Activated CD4-positive, alpha-beta T cell treated with anti-CD3 and anti-CD28 coated beads for 4 hours (primary cell): ENCODE measurements at regions not wholly inside any gene's neighbourhood (a gene's known extent, or its start where the extent isn't known, plus 50 kb on each side); places are given as distances from the start of the nearest gene placed in this dataset.
"Not testable (repeated sequence)": the region's sequence is repeated elsewhere in the genome, so short reads cannot be mapped to it uniquely, and the experiment has no call there.

Experiments used
- DNase-seq, 2 donors: peaks; one replicate each; pipeline ENCODE4 v3.0.0-alpha.2; 2020

DNA sequence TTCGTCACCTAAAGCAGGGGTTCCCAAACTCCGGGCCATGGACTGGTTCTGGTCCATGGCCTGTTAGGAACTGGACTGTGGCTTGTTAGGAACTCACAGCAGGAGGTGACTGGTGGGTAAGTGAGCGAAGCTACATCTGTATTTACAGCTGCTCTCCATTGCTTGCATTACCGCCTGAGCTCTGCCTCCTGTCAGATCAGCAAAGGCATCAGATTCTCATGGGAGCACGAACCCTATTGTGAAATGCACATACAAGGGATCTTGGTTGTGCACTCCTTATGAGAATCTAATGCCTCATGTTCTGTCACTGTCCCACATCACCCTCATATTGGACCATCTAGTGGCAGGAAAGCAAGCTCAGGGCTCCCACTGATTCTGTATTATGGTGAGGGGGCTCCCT, 217.0 kb downstream of the ZFP36L2 start:
- DNase-seq, result no peak

GRCh38 chr2:43008388-43008787, 216.0 kb upstream of the HAAO start:
- DNase-seq, result no peak

- DNase-seq, result no peak
Observed at GRCh38 chr2:43007901-43008300, 215.5 kb upstream of the HAAO start.

- no peak for DNase-seq
Observed at GRCh38 chr2:43006834-43007543, 214.6 kb upstream of the HAAO start.

- no peak for DNase-seq
Observed at GRCh38 chr2:43005975-43006833, 213.8 kb upstream of the HAAO start.

DNA sequence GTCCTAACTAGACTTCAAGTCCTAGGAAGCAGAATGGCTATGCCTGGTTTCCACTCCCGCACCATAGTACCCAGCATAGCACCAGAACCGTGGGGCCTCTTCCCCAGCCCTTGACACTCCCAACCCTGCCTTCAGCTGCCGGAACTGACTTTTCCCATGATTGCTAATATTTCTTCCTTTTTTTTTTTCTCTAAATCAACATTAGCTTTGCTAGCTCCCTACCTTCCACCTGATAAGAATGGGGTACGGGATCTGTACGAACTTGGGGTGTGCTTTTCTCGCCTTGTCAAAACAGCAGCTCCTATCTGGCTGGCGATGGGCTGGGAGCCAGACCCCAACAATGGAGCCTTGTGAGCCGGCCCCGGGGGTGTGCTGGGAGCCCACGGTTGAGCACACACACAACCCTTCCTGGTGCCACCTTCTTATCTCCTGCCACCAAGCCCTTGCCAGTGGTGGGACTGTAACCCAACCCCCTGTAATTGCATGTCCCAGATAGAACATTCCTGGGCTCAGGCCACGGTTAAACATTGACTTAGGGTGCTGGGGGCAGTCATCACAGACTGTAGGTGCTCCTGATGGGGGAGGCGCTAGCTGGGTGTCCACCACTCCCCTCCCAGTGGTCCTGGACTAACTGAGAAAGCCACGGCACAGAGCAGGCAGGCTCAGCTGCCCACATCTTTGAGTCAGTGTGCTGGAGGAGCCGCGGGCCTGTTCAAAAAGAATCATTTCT, 213.0 kb upstream of the HAAO start:
- no peak for DNase-seq

DNA sequence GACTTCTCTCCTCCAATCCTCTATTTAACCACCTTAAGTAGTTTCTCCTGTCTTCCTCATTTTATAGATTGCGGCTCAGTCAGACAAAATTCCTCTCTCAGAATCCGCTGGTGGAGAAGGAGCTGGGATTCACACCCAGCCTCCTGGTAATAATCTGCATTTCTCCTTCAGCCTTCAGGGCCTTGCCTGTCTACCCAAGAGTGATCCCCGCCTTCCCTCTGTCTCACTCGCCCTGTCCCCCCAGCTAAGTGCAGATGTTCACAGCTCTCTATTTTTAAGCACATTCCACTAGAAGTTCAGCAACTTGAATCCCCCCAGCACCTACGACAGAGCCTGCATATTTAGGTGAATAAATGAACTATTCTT, 212.5 kb upstream of the HAAO start:
- no peak for DNase-seq

- DNase-seq, result not testable (repeated sequence)
Observed at GRCh38 chr2:43004126-43004865, 211.9 kb upstream of the HAAO start.

DNA sequence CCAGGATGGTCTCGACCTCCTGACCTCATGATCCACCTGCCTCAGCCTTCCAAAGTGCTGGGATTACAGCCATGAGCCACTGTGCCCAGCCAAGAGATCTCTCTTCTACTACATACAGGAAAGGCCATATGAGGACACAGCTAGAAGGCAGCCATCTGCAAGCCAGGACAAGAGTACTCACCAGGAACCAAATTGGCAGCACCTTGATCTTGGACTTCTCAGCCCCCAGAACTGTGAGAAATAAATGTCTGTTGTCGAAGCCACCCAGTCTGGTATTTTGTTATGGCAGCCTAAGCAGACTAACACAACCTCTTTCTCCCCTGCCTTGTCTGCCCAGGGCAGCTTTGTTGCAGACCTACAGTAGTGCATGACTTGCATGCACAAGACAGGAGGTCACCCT, 211.3 kb upstream of the HAAO start:
- DNase-seq, result no peak

DNA sequence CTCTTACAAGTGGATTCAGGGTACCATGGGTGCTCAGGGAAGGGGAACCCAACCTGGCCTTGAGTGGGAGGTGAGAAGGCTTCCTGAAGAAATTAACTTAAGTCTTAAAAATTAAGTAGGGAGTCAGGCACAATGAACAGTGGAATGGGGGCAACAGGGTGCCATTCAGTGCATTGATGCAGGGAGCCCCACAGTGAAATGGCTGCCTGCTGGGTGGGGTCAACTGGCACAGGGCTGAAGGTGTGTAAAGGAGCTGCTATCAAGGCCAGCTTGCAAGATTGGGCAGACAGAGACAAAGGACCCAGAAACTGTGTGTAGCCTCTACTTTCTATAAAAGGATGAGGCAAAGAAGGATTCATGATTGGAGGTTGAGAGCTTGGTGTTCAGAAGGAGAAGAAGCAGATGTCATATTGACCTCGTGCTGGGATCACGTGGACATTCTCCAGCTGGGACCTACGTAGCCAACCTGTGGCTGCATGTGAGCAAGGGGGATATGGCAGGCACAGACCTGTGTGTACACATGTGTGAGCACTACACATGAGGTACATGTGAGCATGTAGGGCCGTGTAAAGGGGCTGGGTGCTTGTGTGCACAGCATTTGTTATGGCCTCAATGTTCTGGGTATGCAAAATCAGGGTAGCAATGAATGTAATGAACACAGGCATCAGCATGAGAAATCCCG, 209.5 kb upstream of the HAAO start:
- no peak for DNase-seq

- DNase-seq, result no peak
Observed at GRCh38 chr2:43001055-43001378, 208.6 kb upstream of the HAAO start.

DNA sequence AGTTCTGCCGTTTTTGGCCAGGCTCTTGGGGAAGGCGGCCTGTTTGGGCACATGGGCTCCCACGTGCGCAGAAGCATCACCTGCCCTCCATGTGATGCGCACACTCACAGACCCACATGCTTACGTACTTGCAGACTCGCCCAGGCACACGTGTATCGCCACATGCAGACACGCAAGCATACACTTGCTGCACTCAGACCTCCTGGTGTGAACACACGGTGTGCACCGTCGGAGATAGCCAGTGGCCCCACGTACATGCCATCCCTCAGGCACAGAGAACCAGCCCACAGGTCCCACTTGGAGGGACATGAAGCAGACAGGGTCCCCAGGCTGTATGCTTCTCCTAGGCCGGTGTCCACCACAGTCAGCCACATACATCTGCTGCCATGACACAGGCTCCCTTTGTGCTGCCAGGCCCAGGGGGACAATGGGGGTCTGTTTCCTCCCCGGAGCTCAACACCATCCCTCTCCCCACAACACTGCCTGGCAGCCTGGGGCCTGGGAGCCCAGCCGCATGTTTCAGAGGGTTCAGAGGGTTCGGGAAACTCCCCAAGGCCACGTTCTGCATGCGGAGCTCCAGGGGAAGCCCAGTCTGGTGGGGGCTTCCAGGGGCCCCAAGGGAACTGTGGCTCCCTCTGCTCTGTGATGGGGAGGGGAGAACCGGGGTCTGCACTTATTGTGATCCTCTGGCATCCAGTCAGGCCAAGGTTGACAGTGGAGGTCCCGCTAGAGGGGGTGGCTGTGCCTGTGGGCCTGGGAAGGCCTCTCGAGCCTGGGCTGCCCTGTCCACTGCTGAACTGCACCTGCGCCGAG, 208.1 kb upstream of the HAAO start:
- DNase-seq, result no peak

GRCh38 chr2:42999856-43000241, 207.5 kb upstream of the HAAO start:
- DNase-seq, result no peak

DNA sequence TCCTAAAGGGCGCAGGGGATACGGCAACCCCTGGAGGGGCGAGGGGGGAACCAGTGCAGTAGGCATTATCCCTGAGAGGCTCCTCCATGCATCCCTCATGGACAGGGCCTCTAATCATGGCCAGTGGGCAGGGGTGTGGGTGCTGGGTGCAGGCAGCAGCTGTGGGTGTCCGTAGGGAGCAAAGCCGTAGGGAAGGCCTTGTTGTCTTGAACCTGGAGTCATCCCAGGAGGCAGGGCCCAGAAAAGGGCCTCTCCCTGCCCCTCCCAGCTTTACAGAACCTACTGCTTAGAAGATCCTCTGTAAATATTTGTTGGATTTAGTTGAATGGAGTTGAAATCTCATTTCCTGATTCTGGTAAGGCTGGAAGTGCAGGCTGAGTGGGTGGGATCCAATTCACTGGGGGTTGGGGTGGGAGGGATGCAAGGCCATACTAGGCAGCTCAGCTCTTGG, 207.0 kb upstream of the HAAO start:
- DNase-seq, result no peak

DNA sequence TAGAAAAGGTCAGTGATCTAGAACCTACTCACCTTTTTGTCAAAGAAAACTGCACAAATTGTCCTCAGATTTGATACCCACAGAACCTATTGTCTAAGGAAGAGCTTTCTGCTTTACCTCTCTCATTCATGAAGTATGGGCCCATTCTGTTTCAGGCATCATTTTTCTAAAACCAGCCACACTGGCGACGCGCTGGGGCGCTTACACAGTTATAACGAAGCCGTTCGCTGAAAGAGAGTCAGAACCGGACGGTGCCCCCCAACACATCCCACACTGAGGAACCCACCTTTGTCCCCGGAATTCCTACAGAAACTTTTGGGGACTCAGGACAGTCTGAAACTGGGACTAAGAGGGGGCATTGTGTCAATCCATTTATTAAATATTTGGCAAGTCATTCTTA, 206.3 kb upstream of the HAAO start:
- no peak for DNase-seq

GRCh38 chr2:42996528-42996927, 204.1 kb upstream of the HAAO start:
- DNase-seq, result no peak

DNA sequence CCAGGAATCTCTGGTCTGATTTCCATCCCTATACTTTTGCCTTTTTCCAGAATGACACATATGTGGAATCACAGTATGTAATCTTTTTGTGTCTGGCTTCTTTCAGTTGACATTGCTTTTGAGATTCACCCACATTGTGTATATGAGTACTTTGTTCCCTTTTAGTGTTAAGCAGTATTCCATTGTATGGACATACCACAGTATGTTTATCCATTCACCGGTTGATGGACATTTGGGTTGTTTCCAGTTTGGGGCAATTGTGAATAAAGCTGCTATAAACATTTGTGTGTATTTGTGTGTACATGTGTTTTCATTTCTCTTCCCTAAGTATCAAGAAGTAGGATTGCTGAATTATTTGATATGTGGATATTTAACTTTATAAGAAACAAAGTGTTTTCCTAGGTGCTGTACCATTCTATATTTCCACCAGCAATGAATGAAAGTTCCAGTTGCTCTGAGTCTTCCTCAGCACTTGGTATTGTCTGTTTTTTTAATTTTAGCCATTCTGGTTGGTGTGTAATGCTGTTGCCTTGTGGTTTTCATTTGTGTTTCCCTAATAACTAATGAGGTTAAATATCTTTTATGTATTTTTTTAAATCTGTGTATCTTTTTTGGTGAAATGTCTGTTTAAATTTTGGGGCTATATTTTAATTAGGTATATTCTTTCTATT, 203.5 kb upstream of the HAAO start:
- DNase-seq, result no peak

DNA sequence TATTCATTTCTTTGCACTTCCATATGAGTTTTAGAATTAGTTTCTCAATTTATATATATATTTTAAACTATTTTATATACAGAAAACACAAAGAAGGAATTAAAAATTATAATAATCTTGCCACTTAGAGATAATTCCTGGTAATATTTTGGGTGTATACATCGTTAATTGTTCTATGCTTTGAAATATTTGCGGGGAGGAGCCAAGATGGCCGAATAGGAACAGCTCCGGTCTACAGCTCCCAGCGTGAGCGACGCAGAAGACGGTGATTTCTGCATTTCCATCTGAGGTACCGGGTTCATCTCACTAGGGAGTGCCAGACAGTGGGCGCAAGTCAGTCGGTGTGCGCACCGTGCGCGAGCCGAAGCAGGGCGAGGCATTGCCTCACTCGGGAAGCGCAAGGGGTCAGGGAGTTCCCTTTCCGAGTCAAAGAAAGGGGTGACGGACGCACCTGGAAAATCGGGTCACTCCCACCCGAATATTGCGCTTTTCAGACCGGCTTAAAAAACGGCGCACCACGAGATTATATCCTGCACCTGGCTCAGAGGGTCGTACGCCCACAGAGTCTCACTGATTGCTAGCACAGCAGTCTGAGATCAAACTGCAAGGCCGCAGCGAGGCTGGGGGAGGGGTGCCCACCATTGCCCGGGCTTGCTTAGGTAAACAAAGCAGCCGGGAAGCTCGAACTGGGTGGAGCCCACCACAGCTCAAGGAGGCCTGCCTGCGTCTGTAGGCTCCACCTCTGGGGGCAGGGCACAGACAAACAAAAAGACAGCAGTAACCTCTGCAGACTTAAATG, 197.1 kb upstream of the HAAO start:
- DNase-seq, result not testable (repeated sequence)

GRCh38 chr2:42988055-42988454, 195.7 kb upstream of the HAAO start:
- DNase-seq, result not testable (repeated sequence)
